ENCODE measurements at regions not wholly inside any gene's neighbourhood (a gene's known extent, or its start where the extent isn't known, plus 50 kb on each side); places are given as distances from the start of the nearest gene placed in this dataset.
"Not testable (repeated sequence)": the region's sequence is repeated elsewhere in the genome, so short reads cannot be mapped to it uniquely, and the experiment has no call there.

- no peak overlapping the region for H3K4me3 ChIP-seq
- H3K27ac ChIP-seq, result no peak overlapping the region
- no peak for DNase-seq
- no peaks in the 10 kb centered on the region for H3K4me1 ChIP-seq
- TF ChIP-seq POLR2A (IDR thresholded peaks at IDR 0.05), result no peak
- TF ChIP-seq CTCF (IDR thresholded peaks at IDR 0.05), result no peak
- no peaks in the 10 kb centered on the region for H3K9me3 ChIP-seq
- H3K27me3 ChIP-seq, result no peaks in the 10 kb centered on the region
- no peaks in the 10 kb centered on the region for H3K36me3 ChIP-seq
Observed at GRCh38 chr13:22800526-22801401, 380.0 kb upstream of the SGCG start.

- no peaks in the 10 kb centered on the region for H3K27me3 ChIP-seq
- H3K9me3 ChIP-seq, result no peaks in the 10 kb centered on the region
- H3K4me3 ChIP-seq, result no peak overlapping the region
- no peak for DNase-seq
- H3K27ac ChIP-seq, result no peak overlapping the region
- no peaks in the 10 kb centered on the region for H3K36me3 ChIP-seq
- no peaks in the 10 kb centered on the region for H3K4me1 ChIP-seq
- peak in 3 of 6 experiments; percentile 17 to 29 (median 20) for TF ChIP-seq CTCF (IDR thresholded peaks at IDR 0.05)
- TF ChIP-seq POLR2A (IDR thresholded peaks at IDR 0.05), result no peak
Observed at GRCh38 chr13:22801402-22802003, 379.3 kb upstream of the SGCG start.

GRCh38 chr13:22812793-22813192 lies 368.0 kb upstream of the SGCG start:
- DNase-seq, result no peak
- Histone ChIP-seq H3K4me3 (no peak overlapping the region), H3K4me1 (no peaks in the 10 kb centered on the region), H3K27ac (no peak overlapping the region), H3K9me3 (no peaks in the 10 kb centered on the region), H3K27me3 (no peaks in the 10 kb centered on the region), H3K36me3 (no peaks in the 10 kb centered on the region)
- no peak for TF ChIP-seq POLR2A (IDR thresholded peaks at IDR 0.05)
- TF ChIP-seq CTCF (IDR thresholded peaks at IDR 0.05), result no peak

GRCh38 chr13:22813531-22814377 lies 367.0 kb upstream of the SGCG start:
- not testable (repeated sequence) for DNase-seq, H3K4me3 ChIP-seq, H3K36me3 ChIP-seq, H3K27ac ChIP-seq, H3K4me1 ChIP-seq, H3K27me3 ChIP-seq, H3K9me3 ChIP-seq

GRCh38 chr13:22814433-22814832 lies 366.3 kb upstream of the SGCG start:
- H3K36me3 ChIP-seq, H3K4me1 ChIP-seq, H3K27ac ChIP-seq, H3K27me3 ChIP-seq, H3K9me3 ChIP-seq, H3K4me3 ChIP-seq, DNase-seq: not testable (repeated sequence)

- DNase-seq, result no peak
- Histone ChIP-seq H3K9me3 (no peaks in the 10 kb centered on the region), H3K27me3 (no peaks in the 10 kb centered on the region), H3K4me1 (no peaks in the 10 kb centered on the region), H3K36me3 (no peaks in the 10 kb centered on the region), H3K4me3 (no peak overlapping the region), H3K27ac (no peak overlapping the region)
- TF ChIP-seq POLR2A (IDR thresholded peaks at IDR 0.05), result no peak
- TF ChIP-seq CTCF (IDR thresholded peaks at IDR 0.05), result no peak
Observed at GRCh38 chr13:22821589-22821988, 359.2 kb upstream of the SGCG start.
